ENCODE measurements at regions not wholly inside any gene's neighbourhood (a gene's known extent, or its start where the extent isn't known, plus 50 kb on each side); places are given as distances from the start of the nearest gene placed in this dataset.
A peak's percentile ranks its signal among the peaks of the same experiment; 100 is the strongest.

- no peaks in the 10 kb centered on the region for H3K27me3 Mint-ChIP-seq (ENCODE audit: insufficient read depth, low read depth, poor library complexity)
These were observed 254.5 kb upstream of the MPDZ start for GRCh38 chr9:13534006-13534405.

GRCh38 chr9:13532407-13532806 is 252.9 kb upstream of the MPDZ start:
- H3K27me3 ChIP-seq (ENCODE audit: insufficient read depth), result no peaks in the 10 kb centered on the region
- no peaks in the 10 kb centered on the region for H3K79me2 ChIP-seq (replicated peaks; ENCODE audit: insufficient read depth)
- H3K4me1 ChIP-seq (ENCODE audit: insufficient read depth), result no peaks in the 10 kb centered on the region
- Mint-ChIP-seq H3K27ac (no peak overlapping the region), H3K4me3 (no peak overlapping the region), H3K27me3 (ENCODE audit: insufficient read depth, low read depth, poor library complexity) (no peaks in the 10 kb centered on the region), H3K36me3 (ENCODE audit: low read depth) (peaks cover 7% of the 10 kb centered on the region; the same call in 1 of the 3 replicates), H3K4me1 (no peaks in the 10 kb centered on the region), H3K9me3 (peaks cover 5% of the 10 kb centered on the region)
- H3K4me3 ChIP-seq, result no peak overlapping the region
- no peaks in the 10 kb centered on the region for H4K20me1 ChIP-seq (replicated peaks; ENCODE audit: insufficient read depth)
- H3K4me2 ChIP-seq, result no peak overlapping the region
- H3K9me2 ChIP-seq (ENCODE audit: insufficient read depth), result peaks cover 17% of the 10 kb centered on the region
- H3K36me3 ChIP-seq (ENCODE audit: insufficient read depth), result no peaks in the 10 kb centered on the region
- ATAC-seq (no peak), DNase-seq (ENCODE audit: low spot score) (no peak)
- H2AFZ ChIP-seq, result 0 out of 2 replicates have a peak overlapping the region, but pooled peaks have one; percentile 63
- no peaks in the 10 kb centered on the region for H3F3A ChIP-seq (replicated peaks; ENCODE audit: low read depth)
- no peak overlapping the region for H3K27ac ChIP-seq (ENCODE audit: low read depth)
- TF ChIP-seq CREB1 (CRISPR knock-in tag; IDR thresholded peaks at IDR 0.05; ENCODE audit: low read depth), result no peak
- no peak for TF ChIP-seq JUNB (IDR thresholded peaks at IDR 0.05; ENCODE audit: unreplicated experiment)
- no peak for TF ChIP-seq ZNF331 (CRISPR knock-in tag; IDR thresholded peaks at IDR 0.05; ENCODE audit: low read depth)
- TF ChIP-seq NANOG (IDR thresholded peaks at IDR 0.05; ENCODE audit: borderline replicate concordance), result no peak
- no peak for TF ChIP-seq EZH2 (IDR thresholded peaks at IDR 0.05; ENCODE audit: low read depth, unreplicated experiment)
- TF ChIP-seq REST (IDR thresholded peaks at IDR 0.05; ENCODE audit: unreplicated experiment), result no peak
- no peak for TF ChIP-seq ETS1 (IDR thresholded peaks at IDR 0.05)

More at GRCh38 chr9:13534006-13534405, 254.5 kb upstream of the MPDZ start:
- peaks cover 17% of the 10 kb centered on the region for H3K9me2 ChIP-seq (ENCODE audit: insufficient read depth)
- Mint-ChIP-seq H3K36me3 (ENCODE audit: low read depth) (peaks cover 7% of the 10 kb centered on the region; the same call in 1 of the 3 replicates), H3K9me3 (peaks cover 5% of the 10 kb centered on the region), H3K4me1 (no peaks in the 10 kb centered on the region), H3K27ac (no peak overlapping the region), H3K4me3 (no peak overlapping the region)
- H2AFZ ChIP-seq, result no peak overlapping the region
- no peaks in the 10 kb centered on the region for H4K20me1 ChIP-seq (replicated peaks; ENCODE audit: insufficient read depth)
- H3K36me3 ChIP-seq (ENCODE audit: insufficient read depth), result no peaks in the 10 kb centered on the region
- H3K79me2 ChIP-seq (replicated peaks; ENCODE audit: insufficient read depth), result no peaks in the 10 kb centered on the region
- H3F3A ChIP-seq (replicated peaks; ENCODE audit: low read depth), result no peaks in the 10 kb centered on the region
- no peak for TF ChIP-seq REST (IDR thresholded peaks at IDR 0.05; ENCODE audit: unreplicated experiment)
- H3K4me2 ChIP-seq, result no peak overlapping the region
- no peak for DNase-seq (ENCODE audit: low spot score)
- no peak overlapping the region for H3K4me3 ChIP-seq
- H3K27me3 ChIP-seq (ENCODE audit: insufficient read depth), result no peaks in the 10 kb centered on the region
- ATAC-seq, result no peak
- H3K4me1 ChIP-seq (ENCODE audit: insufficient read depth), result no peaks in the 10 kb centered on the region
- no peak overlapping the region for H3K27ac ChIP-seq (ENCODE audit: low read depth)

Measured in GM23338 (cell line).